ENCODE measurements at regions not wholly inside any gene's neighbourhood (a gene's known extent, or its start where the extent isn't known, plus 50 kb on each side); places are given as distances from the start of the nearest gene placed in this dataset.

GRCh38 chr14:26846388-26846787, 248.6 kb upstream of the NOVA1 start:
- Histone ChIP-seq H3K4me1 (ENCODE audit: control insufficient read depth, insufficient read depth, low read length) (no peaks in the 10 kb centered on the region; the same call in 1 of the 2 replicates), H4K91ac (ENCODE audit: insufficient read depth, low read depth, low read length) (no peak overlapping the region), H2AFZ (replicated peaks; ENCODE audit: low read length, poor library complexity) (no peak overlapping the region), H3K14ac (replicated peaks; ENCODE audit: low read depth, low read length) (no peak overlapping the region), H2AK5ac (ENCODE audit: low read depth, low read length) (no peak overlapping the region), H3K4ac (ENCODE audit: low read depth, low read length) (no peak overlapping the region), H3K79me1 (ENCODE audit: low read depth in 1 of 2, low read length in 2 of 2) (no peaks in the 10 kb centered on the region), H2BK5ac (ENCODE audit: low read depth, low read length, poor library complexity, severe bottlenecking) (no peak overlapping the region), H4K5ac (ENCODE audit: low read depth, low read length) (no peak overlapping the region), H3K4me2 (ENCODE audit: low read depth, low read length) (no peak overlapping the region), H2BK20ac (ENCODE audit: low read depth, low read length) (no peak overlapping the region), H2AK9ac (replicated peaks; ENCODE audit: low read depth, low read length, poor library complexity) (no peak overlapping the region), H2BK120ac (ENCODE audit: low read depth, low read length) (no peak overlapping the region), H3K56ac (ENCODE audit: extremely low read depth, insufficient read depth, low read length) (no peak overlapping the region), H3K27me3 (ENCODE audit: control insufficient read depth, insufficient read depth, low read length) (no peaks in the 10 kb centered on the region), H2BK15ac (ENCODE audit: low read depth, low read length) (no peak overlapping the region), H3K9me1 (ENCODE audit: insufficient read depth, low read length) (no peaks in the 10 kb centered on the region), H3K27ac (ENCODE audit: insufficient read depth, low read length) (no peak overlapping the region), H3K9me3 (ENCODE audit: control insufficient read depth, insufficient read depth, low read length) (peaks cover 4% of the 10 kb centered on the region; the same call in 1 of the 2 replicates), H3K23ac (ENCODE audit: low read depth, low read length) (no peak overlapping the region), H3K9ac (ENCODE audit: low read depth, low read length) (no peak overlapping the region), H3K18ac (ENCODE audit: low read depth, low read length) (no peak overlapping the region), H4K8ac (ENCODE audit: low read depth in 2 of 2, low read length in 2 of 2) (no peak overlapping the region), H4K20me1 (ENCODE audit: insufficient read depth, low read length) (no peaks in the 10 kb centered on the region), H3K36me3 (ENCODE audit: control insufficient read depth, insufficient read depth, low read length) (no peaks in the 10 kb centered on the region), H3K4me3 (ENCODE audit: insufficient read depth, low read depth, low read length) (no peak overlapping the region)
- POLR2A ChIA-PET (ENCODE audit: unreplicated experiment) = no interaction called here
- no CpG with 5 or more reads among the region's 2 CpGs for WGBS, 2 experiments (ENCODE audit: extremely low coverage in 2 of 2, insufficient read length in 1 of 2)
- no TSS peak for BruUV-seq (replicated peaks)
- no peak for DNase-seq
- in situ Hi-C loops (cut with MboI; ENCODE audit: low sequenced_read_pairs) = no loop called here
- CTCF ChIA-PET = no interaction called here
- no peak for TF ChIP-seq FOS (IDR thresholded peaks at IDR 0.05; ENCODE audit: low read depth, low read length)
- no peak for TF ChIP-seq SMC3 (IDR thresholded peaks at IDR 0.05; ENCODE audit: low read depth, low read length)
- TF ChIP-seq RFX5 (IDR thresholded peaks at IDR 0.05; ENCODE audit: low read depth, low read length) = no peak
- TF ChIP-seq CEBPB (IDR thresholded peaks at IDR 0.05; ENCODE audit: low read depth, low read length) = no peak
- TF ChIP-seq, protein P1, sequence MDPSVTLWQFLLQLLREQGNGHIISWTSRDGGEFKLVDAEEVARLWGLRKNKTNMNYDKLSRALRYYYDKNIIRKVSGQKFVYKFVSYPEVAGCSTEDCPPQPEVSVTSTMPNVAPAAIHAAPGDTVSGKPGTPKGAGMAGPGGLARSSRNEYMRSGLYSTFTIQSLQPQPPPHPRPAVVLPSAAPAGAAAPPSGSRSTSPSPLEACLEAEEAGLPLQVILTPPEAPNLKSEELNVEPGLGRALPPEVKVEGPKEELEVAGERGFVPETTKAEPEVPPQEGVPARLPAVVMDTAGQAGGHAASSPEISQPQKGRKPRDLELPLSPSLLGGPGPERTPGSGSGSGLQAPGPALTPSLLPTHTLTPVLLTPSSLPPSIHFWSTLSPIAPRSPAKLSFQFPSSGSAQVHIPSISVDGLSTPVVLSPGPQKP (IDR thresholded peaks at IDR 0.05; ENCODE audit: borderline replicate concordance, low read depth, low read length) = no peak
- TF ChIP-seq BHLHE40 (IDR thresholded peaks at IDR 0.05; ENCODE audit: low read depth, low read length) = no peak
- TF ChIP-seq MAZ (IDR thresholded peaks at IDR 0.05; ENCODE audit: borderline replicate concordance, low read depth, low read length) = no peak
- TF ChIP-seq CHD1 (IDR thresholded peaks at IDR 0.05; ENCODE audit: low read depth, low read length) = no peak
- no peak for TF ChIP-seq NFE2L2 (IDR thresholded peaks at IDR 0.05; ENCODE audit: low read depth, low read length)
- TF ChIP-seq MAFK (IDR thresholded peaks at IDR 0.05; ENCODE audit: low read depth, low read length) = no peak
- TF ChIP-seq USF2 (IDR thresholded peaks at IDR 0.05; ENCODE audit: low read depth, low read length) = no peak
- no peak for TF ChIP-seq RCOR1 (IDR thresholded peaks at IDR 0.05; ENCODE audit: insufficient replicate concordance, low read length)
- intact Hi-C loops (cut with micrococcal nuclease) = no loop called here
- no peak for ATAC-seq (ENCODE audit: low read depth)
- dilution Hi-C loops (cut with HindIII; ENCODE audit: low sequenced_read_pairs, unreplicated experiment) = no loop called here

All from IMR-90 (cell line).